ENCODE measurements at regions not wholly inside any gene's neighbourhood (a gene's known extent, or its start where the extent isn't known, plus 50 kb on each side); places are given as distances from the start of the nearest gene placed in this dataset.

- TF ChIP-seq POLR2A (IDR thresholded peaks at IDR 0.05; ENCODE audit: low read length) (no peak), GATA1 (IDR thresholded peaks at IDR 0.05; ENCODE audit: low read depth, low read length) (no peak)
These were observed 77.9 kb upstream of the ATP10B start for GRCh38 chr5:160929906-160930305.

All from erythroblast (primary cell).